ENCODE measurements at regions not wholly inside any gene's neighbourhood (a gene's known extent, or its start where the extent isn't known, plus 50 kb on each side); places are given as distances from the start of the nearest gene placed in this dataset.

- no peak for TF ChIP-seq POLR2A (IDR thresholded peaks at IDR 0.05)
- no peak for TF ChIP-seq CTCF (IDR thresholded peaks at IDR 0.05)
Measured at GRCh38 chr1:198878566-198878965, 239.7 kb downstream of the PTPRC start.
